ENCODE measurements at regions not wholly inside any gene's neighbourhood (a gene's known extent, or its start where the extent isn't known, plus 50 kb on each side); places are given as distances from the start of the nearest gene placed in this dataset.

GRCh38 chr10:124292911-124293615, 125.7 kb downstream of the OAT start:
- no peak overlapping the region for H3K27ac ChIP-seq (ENCODE audit: low read depth)
- H3K36me3 ChIP-seq (ENCODE audit: insufficient read depth) = no peaks in the 10 kb centered on the region
- H3K4me1 ChIP-seq (ENCODE audit: insufficient read depth) = no peaks in the 10 kb centered on the region
- no peak overlapping the region for H3K4me3 ChIP-seq (ENCODE audit: low read depth, low read length)
- 89% methylated on average over 17 of the region's 17 CpGs for WGBS
- DNase-seq (ENCODE audit: extremely low spot score) = no peak

- DNase-seq (ENCODE audit: extremely low spot score) = no peak
- H3K27ac ChIP-seq (ENCODE audit: low read depth) = no peak overlapping the region
- 82% methylated on average over 14 of the region's 14 CpGs for WGBS
Measured at GRCh38 chr10:124291001-124291701, 127.6 kb downstream of the OAT start.

GRCh38 chr10:124289851-124290795, 128.6 kb downstream of the OAT start:
- DNase-seq (ENCODE audit: extremely low spot score) = no peak
- no peak overlapping the region for H3K4me3 ChIP-seq (ENCODE audit: low read depth, low read length)
- 67% methylated on average over 18 of the region's 18 CpGs for WGBS

More at GRCh38 chr10:124291001-124291701, 127.6 kb downstream of the OAT start:
- Histone ChIP-seq H3K4me3 (ENCODE audit: low read depth, low read length) (no peak overlapping the region), H3K36me3 (ENCODE audit: insufficient read depth) (no peaks in the 10 kb centered on the region), H3K4me1 (ENCODE audit: insufficient read depth) (no peaks in the 10 kb centered on the region)

DNA sequence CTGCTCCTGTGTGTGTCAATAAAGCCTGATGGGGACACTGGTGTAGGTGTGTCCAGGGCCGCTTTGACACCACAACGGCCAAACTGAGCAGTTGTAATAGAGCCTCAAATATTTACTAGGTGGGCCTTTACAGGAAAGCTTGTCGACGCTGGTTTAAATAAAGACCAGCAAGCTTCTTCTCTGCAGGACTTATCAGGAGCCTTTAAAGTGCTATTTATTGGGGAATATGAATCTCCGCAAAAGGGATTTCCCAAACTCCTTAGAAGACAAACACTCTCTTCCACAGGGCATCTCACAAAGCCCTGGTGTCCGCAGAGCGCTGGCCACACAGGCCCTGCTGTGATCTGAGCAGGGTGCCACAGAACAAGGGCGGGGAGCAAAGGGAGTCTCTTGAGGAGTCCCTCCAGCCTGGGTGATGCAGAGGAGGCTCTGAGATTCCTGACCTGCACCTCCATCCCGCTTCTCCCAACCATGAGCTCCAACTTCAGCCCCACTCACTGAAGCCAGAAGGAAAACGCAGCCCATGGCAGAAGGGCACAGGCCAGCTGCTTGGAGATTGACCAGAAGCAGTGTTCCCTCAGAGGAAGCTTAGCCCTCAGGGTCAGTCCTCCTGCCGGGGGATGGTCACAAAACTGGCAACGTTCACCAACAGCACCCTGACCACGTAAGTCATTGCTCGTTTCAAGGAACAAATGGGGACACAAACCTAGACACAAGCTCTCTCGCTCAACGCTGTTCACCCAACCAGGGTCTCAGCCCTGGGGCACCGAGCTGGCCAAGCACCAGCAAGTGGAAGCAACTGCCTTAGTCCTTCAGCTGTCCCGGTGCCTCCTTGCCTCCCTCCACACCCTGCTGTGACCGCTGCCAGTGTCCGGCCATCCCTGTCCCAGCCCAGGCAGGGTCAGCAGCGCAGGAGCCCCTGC, 129.5 kb downstream of the OAT start:
- Histone ChIP-seq H3K36me3 (ENCODE audit: insufficient read depth) (no peaks in the 10 kb centered on the region), H3K27ac (ENCODE audit: low read depth) (no peak overlapping the region), H3K4me1 (ENCODE audit: insufficient read depth) (no peaks in the 10 kb centered on the region), H3K4me3 (ENCODE audit: low read depth, low read length) (no peak overlapping the region)
- 91% methylated on average over 21 of the region's 21 CpGs for WGBS
- DNase-seq (ENCODE audit: extremely low spot score) = no peak

More at GRCh38 chr10:124289851-124290795, 128.6 kb downstream of the OAT start:
- Histone ChIP-seq H3K36me3 (ENCODE audit: insufficient read depth) (no peaks in the 10 kb centered on the region), H3K27ac (ENCODE audit: low read depth) (no peak overlapping the region), H3K4me1 (ENCODE audit: insufficient read depth) (no peaks in the 10 kb centered on the region)

GRCh38 chr10:124288486-124288885, 130.2 kb downstream of the OAT start:
- Histone ChIP-seq H3K4me1 (ENCODE audit: insufficient read depth) (no peaks in the 10 kb centered on the region), H3K4me3 (ENCODE audit: low read depth, low read length) (no peak overlapping the region), H3K27ac (ENCODE audit: low read depth) (no peak overlapping the region), H3K36me3 (ENCODE audit: insufficient read depth) (no peaks in the 10 kb centered on the region)
- WGBS = 85% methylated on average over 8 of the region's 8 CpGs
- DNase-seq (ENCODE audit: extremely low spot score) = no peak

DNA sequence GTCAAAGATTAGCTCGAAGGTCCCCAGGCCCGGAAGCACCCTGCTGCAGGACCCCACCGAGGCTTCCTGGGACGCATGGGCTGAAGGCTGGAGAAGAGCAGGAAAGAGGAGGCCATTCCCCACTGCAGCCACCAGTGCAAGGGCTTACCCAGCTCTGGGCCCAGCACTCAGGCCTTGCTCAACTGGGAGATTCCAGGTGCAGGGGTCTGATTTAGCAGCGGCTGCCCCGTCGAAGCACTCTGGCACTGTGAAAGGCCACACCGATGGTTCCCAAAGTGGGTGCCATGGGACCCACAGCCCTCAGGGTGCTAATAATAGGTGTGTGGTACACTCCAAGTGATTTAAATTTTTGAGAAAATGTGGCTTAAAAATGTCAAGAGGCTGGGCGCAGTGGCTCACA, 130.9 kb downstream of the OAT start:
- no peak for DNase-seq (ENCODE audit: extremely low spot score)
- no peak overlapping the region for H3K4me3 ChIP-seq (ENCODE audit: low read depth, low read length)
- 93% methylated on average over 9 of the region's 9 CpGs for WGBS
- H3K4me1 ChIP-seq (ENCODE audit: insufficient read depth) = no peaks in the 10 kb centered on the region
- no peak overlapping the region for H3K27ac ChIP-seq (ENCODE audit: low read depth)
- no peaks in the 10 kb centered on the region for H3K36me3 ChIP-seq (ENCODE audit: insufficient read depth)

- Histone ChIP-seq H3K4me3 (ENCODE audit: low read depth, low read length) (no peak overlapping the region), H3K4me1 (ENCODE audit: insufficient read depth) (no peaks in the 10 kb centered on the region), H3K27ac (ENCODE audit: low read depth) (no peak overlapping the region), H3K36me3 (ENCODE audit: insufficient read depth) (no peaks in the 10 kb centered on the region)
- DNase-seq (ENCODE audit: extremely low spot score) = no peak
- WGBS = 91% methylated on average over 10 of the region's 10 CpGs
Measured at GRCh38 chr10:124287071-124287685, 131.5 kb downstream of the OAT start.

GRCh38 chr10:124286621-124287020, 132.1 kb downstream of the OAT start:
- no peak for DNase-seq (ENCODE audit: extremely low spot score)
- Histone ChIP-seq H3K4me1 (ENCODE audit: insufficient read depth) (no peaks in the 10 kb centered on the region), H3K27ac (ENCODE audit: low read depth) (no peak overlapping the region), H3K36me3 (ENCODE audit: insufficient read depth) (no peaks in the 10 kb centered on the region), H3K4me3 (ENCODE audit: low read depth, low read length) (no peak overlapping the region)
- 83% methylated on average over 1 of the region's 1 CpG for WGBS

DNA sequence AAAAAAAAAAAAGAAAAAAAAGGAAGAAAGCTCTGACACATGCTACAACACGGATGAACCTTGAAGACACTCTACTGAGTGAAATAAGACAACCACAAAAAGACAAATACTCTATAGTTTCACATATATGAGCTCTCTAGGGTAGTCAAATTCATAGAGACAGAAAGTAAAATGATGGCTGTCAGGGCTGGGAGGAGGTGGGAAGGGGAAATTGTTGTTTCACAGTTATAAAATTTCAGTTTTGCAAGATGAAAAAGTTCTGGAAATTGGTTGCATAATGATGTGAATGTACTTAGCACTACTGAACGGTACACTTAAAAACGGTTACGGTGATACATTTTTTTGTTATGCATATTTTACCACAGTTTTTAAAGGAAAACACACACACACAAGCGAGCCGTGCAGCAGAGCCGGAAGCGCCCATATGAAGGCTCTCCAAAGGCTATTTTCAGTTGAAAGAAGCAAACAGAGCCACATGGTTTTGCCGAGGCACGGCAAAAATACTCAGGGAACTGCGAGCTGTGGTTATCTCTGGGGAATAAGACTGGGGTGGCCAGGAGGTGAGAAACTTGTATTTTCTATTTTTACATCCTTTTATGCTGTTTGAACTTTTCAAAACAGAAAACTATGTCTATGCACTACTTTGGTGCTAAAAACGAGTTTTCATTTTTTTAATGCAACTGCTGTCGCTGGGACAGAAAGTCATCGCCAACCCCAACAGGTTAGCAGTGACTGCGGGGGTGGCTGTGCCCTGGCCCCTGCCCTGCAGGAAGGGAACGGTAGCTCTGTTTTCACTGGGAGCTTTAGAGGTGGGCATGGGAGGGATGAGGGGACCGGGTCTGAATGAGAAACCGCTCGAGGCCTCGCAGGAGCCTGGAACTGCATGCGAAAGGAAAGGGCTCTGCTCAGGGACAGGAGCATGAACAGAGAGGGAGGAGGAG, 132.9 kb downstream of the OAT start:
- DNase-seq (ENCODE audit: extremely low spot score) = no peak
- 66% methylated on average over 21 of the region's 21 CpGs for whole genome bisulfite sequencing
- H3K27ac ChIP-seq (ENCODE audit: low read depth) = no peak overlapping the region

DNA sequence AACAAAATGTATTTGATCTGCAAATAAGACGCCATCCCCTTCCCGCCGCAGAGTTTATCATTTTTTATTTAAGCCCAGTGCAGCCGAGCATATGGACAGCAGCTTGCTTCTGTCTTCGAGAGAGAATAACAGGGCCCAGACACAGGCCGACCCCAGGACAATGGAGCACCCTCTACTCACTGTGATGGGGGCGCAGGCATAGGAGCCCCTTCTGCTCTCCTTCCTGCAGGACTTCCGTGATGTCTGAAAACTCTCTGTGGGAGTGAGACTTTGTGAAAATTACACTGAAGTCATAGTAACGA, 134.8 kb downstream of the OAT start:
- no peak overlapping the region for H3K27ac ChIP-seq (ENCODE audit: low read depth)
- WGBS = 70% methylated on average over 9 of the region's 9 CpGs
- DNase-seq (ENCODE audit: extremely low spot score) = no peak
- no peak overlapping the region for H3K4me3 ChIP-seq (ENCODE audit: low read depth, low read length)
- no peaks in the 10 kb centered on the region for H3K4me1 ChIP-seq (ENCODE audit: insufficient read depth)
- H3K36me3 ChIP-seq (ENCODE audit: insufficient read depth) = no peaks in the 10 kb centered on the region

More for the DNA sequence above, 132.9 kb downstream of the OAT start:
- no peak overlapping the region for H3K4me3 ChIP-seq (ENCODE audit: low read depth, low read length)
- H3K36me3 ChIP-seq (ENCODE audit: insufficient read depth) = no peaks in the 10 kb centered on the region
- no peaks in the 10 kb centered on the region for H3K4me1 ChIP-seq (ENCODE audit: insufficient read depth)

DNA sequence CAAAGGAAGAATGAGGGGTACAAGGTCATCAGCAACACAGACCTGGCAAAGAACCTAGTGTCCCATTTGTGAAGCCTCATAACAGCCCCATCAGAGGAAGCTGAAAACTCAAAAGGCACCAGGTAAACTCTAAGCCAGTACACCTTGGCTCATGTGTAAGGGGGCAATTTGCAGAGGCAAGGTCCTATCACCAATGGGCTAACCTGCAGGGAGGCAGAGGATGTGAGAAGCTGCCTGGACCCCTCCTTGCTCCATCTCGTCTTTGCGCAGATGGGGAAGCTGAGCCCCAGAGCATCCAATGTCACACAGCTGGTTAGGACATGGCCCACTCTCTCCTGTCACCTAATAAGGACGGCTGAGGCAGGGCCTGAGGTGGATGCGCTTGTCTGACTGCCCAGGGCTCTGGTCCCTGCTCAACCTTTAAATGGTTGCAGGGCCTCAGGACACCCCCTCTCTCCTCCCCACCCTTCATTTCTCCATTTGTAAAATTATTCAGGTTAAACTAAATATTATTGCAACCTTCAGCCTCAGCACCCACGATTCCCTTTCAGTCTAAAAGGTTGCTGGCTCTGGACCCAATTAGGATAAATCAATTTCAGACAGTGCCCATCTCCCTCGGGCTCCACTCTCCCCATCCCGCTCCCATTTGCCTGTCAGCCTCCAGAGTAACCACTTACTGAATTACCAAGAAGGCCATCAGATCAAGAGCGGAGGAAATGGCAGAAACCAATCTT, 135.3 kb downstream of the OAT start:
- WGBS = 78% methylated on average over 8 of the region's 8 CpGs
- no peak overlapping the region for H3K4me3 ChIP-seq (ENCODE audit: low read depth, low read length)
- H3K4me1 ChIP-seq (ENCODE audit: insufficient read depth) = no peaks in the 10 kb centered on the region
- DNase-seq (ENCODE audit: extremely low spot score) = peak; percentile 35
- H3K36me3 ChIP-seq (ENCODE audit: insufficient read depth) = no peaks in the 10 kb centered on the region
- H3K27ac ChIP-seq (ENCODE audit: low read depth) = no peak overlapping the region

Data from urinary bladder (tissue), 3 donors.